Kidney epithelial cell (primary cell): ENCODE measurements at regions not wholly inside any gene's neighbourhood (a gene's known extent, or its start where the extent isn't known, plus 50 kb on each side); places are given as distances from the start of the nearest gene placed in this dataset.
"Not testable (repeated sequence)": the region's sequence is repeated elsewhere in the genome, so short reads cannot be mapped to it uniquely, and the experiment has no call there.

ENCODE experiments used
- DNase-seq: peaks from one replicate; pipeline ENCODE4 v3.0.0-alpha.2; 2010; ENCODE audit warnings: low read depth
- H3K27me3 ChIP-seq: 2 replicates; pipeline ENCODE4 v1.6.0; 2011; ENCODE audit warnings: low read length; ENCODE audit not compliant: control insufficient read depth, insufficient read depth
- H3K36me3 ChIP-seq: 2 replicates; pipeline ENCODE4 v1.5.1; 2011; ENCODE audit warnings: low read length; ENCODE audit not compliant: control insufficient read depth, insufficient read depth
- H3K4me3 ChIP-seq: 2 replicates; pipeline ENCODE4 v1.5.1; 2011; ENCODE audit warnings: low read depth, mild to moderate bottlenecking, control low read depth, low read length
- CTCF ChIP-seq: IDR thresholded peaks from 2 replicates; pipeline ENCODE4 v1.5.1; 2011; ENCODE audit warnings: mild to moderate bottlenecking, moderate library complexity, low read length, control low read depth, inconsistent platforms; ENCODE audit not compliant: insufficient read depth, poor library complexity, severe bottlenecking

GRCh38 chr5:145658435-145658834 lies 176.7 kb downstream of the PRELID2 start:
- TF ChIP-seq CTCF: no peak
- H3K4me3 ChIP-seq: no peak overlapping the region
- H3K27me3 ChIP-seq: no peaks in the 10 kb centered on the region
- DNase-seq: no peak
- H3K36me3 ChIP-seq: no peaks in the 10 kb centered on the region

- DNase-seq, H3K27me3 ChIP-seq, H3K36me3 ChIP-seq, H3K4me3 ChIP-seq: not testable (repeated sequence)
These were observed 182.4 kb downstream of the PRELID2 start for GRCh38 chr5:145652700-145653099.

- peak; percentile 10 for DNase-seq
- not testable (repeated sequence) for H3K36me3 ChIP-seq, H3K27me3 ChIP-seq, H3K4me3 ChIP-seq
These were observed 188.0 kb downstream of the PRELID2 start for GRCh38 chr5:145647137-145647536.

- DNase-seq, H3K36me3 ChIP-seq, H3K27me3 ChIP-seq, H3K4me3 ChIP-seq: not testable (repeated sequence)
These were observed 191.9 kb downstream of the PRELID2 start for GRCh38 chr5:145643214-145643613.

- TF ChIP-seq CTCF: no peak
- no peak for DNase-seq
- Histone ChIP-seq H3K36me3 (no peaks in the 10 kb centered on the region), H3K4me3 (no peak overlapping the region), H3K27me3 (no peaks in the 10 kb centered on the region)
These were observed 197.7 kb downstream of the PRELID2 start for GRCh38 chr5:145637396-145637795.

GRCh38 chr5:145636371-145636770 lies 198.8 kb downstream of the PRELID2 start:
- DNase-seq: no peak
- no peaks in the 10 kb centered on the region for H3K36me3 ChIP-seq
- TF ChIP-seq CTCF: no peak

GRCh38 chr5:145633474-145633873 lies 201.7 kb downstream of the PRELID2 start:
- TF ChIP-seq CTCF: no peak
- Histone ChIP-seq H3K4me3 (no peak overlapping the region), H3K36me3 (no peaks in the 10 kb centered on the region), H3K27me3 (no peaks in the 10 kb centered on the region)
- no peak for DNase-seq

More at GRCh38 chr5:145636371-145636770, 198.8 kb downstream of the PRELID2 start:
- Histone ChIP-seq H3K4me3 (no peak overlapping the region), H3K27me3 (no peaks in the 10 kb centered on the region)
